ENCODE measurements at regions not wholly inside any gene's neighbourhood (a gene's known extent, or its start where the extent isn't known, plus 50 kb on each side); places are given as distances from the start of the nearest gene placed in this dataset.

DNA sequence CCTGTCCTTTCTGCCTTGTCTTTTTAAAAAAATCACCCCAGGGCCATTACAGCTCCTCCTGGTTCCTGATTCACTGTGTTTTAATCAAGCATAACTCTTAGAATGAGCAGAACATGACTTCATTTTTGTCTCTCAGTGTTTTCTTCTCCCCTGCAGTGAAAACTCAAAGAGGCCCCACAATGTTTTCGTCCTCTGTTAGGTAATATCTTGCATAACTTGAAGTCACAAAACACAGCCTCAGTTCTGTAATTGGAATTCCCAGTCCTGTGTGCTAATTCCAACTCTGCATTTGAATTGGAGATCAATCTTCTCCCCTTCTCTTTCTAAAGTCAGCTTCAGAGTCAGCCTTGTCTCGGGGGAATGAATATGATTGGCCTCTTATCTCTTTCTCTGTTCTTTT lies 186.5 kb upstream of the NAV2 start:
- TF ChIP-seq RAD21 (IDR thresholded peaks at IDR 0.05; ENCODE audit: low read depth) (no peak), TCF12 (IDR thresholded peaks at IDR 0.05; ENCODE audit: low read depth) (no peak), NFIC (IDR thresholded peaks at IDR 0.05) (no peak)

DNA sequence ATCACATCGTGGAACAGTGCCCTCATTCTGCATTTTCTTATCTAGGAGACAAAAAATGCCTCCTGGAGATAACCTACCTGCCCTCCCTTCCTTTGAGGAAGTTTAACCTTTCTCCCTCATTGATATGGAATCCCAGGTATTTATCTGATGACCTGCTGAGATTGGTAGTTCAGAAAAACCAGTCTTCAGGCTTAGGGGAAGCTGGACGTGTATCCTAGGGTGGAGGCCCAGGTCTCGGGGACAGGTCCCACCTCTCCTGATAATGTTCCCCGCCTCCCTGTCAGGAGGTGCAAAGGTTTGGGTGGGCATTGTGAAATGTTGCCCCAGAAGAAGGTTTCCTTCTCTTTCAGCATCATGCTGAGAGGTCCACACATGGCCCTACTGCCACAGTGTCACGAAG lies 186.9 kb upstream of the NAV2 start:
- TF ChIP-seq YY1 (IDR thresholded peaks at IDR 0.05; ENCODE audit: low read depth) = no peak
- TF ChIP-seq RAD21 (IDR thresholded peaks at IDR 0.05; ENCODE audit: low read depth) = no peak
- TF ChIP-seq NFIC (IDR thresholded peaks at IDR 0.05) = no peak
- no peak for TF ChIP-seq ZBTB7A (IDR thresholded peaks at IDR 0.05; ENCODE audit: low read depth)

DNA sequence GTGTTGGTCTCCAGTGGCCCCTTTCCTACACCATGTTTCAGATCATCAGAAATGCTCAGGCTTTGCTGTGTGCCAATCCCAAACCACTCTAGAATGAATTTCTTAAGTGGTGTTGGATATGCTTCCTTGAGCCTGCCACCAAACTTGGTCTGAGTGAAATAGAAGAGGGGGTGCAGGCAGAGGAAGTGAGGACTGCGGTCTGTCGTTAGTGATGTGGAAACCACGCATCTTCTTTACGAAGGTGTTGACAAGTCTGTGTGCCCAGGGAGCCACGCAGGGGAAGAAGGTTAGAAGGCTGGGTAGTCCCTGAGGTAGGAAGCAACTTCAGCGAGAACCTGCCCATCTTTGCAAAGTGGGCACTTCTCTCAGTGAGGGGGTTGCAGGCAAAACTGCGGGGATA lies 187.4 kb upstream of the NAV2 start:
- no peak for TF ChIP-seq CEBPB (IDR thresholded peaks at IDR 0.05)
- no peak for TF ChIP-seq NFIC (IDR thresholded peaks at IDR 0.05)

DNA sequence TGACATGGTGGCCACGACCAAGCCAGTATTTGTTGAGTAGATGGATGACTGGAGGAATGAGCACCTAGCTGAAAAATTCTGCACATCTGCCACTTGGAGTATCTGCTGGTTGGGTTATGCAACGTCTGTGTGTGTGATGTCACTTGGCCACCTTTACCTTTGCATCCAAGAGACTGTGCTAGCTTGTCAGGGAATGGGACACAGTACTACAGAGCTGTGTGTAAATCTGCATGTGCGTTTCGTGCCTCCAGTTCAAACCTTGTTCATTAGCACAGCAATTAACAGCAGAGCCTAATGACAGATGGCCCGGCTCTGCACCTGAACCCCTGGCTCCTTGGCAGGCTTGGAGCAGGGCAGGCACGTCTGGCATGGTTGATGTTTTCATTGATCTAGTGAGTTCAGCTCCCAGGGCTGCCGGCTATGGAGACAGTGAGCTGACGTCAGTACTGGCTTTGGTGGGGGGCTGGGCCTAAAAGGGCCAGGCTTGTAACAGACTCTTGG lies 188.4 kb upstream of the NAV2 start:
- TF ChIP-seq, protein P1, sequence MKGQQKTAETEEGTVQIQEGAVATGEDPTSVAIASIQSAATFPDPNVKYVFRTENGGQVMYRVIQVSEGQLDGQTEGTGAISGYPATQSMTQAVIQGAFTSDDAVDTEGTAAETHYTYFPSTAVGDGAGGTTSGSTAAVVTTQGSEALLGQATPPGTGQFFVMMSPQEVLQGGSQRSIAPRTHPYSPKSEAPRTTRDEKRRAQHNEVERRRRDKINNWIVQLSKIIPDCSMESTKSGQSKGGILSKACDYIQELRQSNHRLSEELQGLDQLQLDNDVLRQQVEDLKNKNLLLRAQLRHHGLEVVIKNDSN (IDR thresholded peaks at IDR 0.05) = no peak
- TF ChIP-seq YY1 (IDR thresholded peaks at IDR 0.05; ENCODE audit: low read depth) (no peak), CREB1 (IDR thresholded peaks at IDR 0.05; ENCODE audit: low read depth) (no peak), FOXM1 (IDR thresholded peaks at IDR 0.05; ENCODE audit: borderline replicate concordance, low read depth) (no peak), TCF12 (IDR thresholded peaks at IDR 0.05; ENCODE audit: low read depth) (no peak), NFIC (IDR thresholded peaks at IDR 0.05) (no peak)
- TF ChIP-seq, protein P2, sequence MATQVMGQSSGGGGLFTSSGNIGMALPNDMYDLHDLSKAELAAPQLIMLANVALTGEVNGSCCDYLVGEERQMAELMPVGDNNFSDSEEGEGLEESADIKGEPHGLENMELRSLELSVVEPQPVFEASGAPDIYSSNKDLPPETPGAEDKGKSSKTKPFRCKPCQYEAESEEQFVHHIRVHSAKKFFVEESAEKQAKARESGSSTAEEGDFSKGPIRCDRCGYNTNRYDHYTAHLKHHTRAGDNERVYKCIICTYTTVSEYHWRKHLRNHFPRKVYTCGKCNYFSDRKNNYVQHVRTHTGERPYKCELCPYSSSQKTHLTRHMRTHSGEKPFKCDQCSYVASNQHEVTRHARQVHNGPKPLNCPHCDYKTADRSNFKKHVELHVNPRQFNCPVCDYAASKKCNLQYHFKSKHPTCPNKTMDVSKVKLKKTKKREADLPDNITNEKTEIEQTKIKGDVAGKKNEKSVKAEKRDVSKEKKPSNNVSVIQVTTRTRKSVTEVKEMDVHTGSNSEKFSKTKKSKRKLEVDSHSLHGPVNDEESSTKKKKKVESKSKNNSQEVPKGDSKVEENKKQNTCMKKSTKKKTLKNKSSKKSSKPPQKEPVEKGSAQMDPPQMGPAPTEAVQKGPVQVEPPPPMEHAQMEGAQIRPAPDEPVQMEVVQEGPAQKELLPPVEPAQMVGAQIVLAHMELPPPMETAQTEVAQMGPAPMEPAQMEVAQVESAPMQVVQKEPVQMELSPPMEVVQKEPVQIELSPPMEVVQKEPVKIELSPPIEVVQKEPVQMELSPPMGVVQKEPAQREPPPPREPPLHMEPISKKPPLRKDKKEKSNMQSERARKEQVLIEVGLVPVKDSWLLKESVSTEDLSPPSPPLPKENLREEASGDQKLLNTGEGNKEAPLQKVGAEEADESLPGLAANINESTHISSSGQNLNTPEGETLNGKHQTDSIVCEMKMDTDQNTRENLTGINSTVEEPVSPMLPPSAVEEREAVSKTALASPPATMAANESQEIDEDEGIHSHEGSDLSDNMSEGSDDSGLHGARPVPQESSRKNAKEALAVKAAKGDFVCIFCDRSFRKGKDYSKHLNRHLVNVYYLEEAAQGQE (IDR thresholded peaks at IDR 0.05; ENCODE audit: low read depth) = no peak

DNA sequence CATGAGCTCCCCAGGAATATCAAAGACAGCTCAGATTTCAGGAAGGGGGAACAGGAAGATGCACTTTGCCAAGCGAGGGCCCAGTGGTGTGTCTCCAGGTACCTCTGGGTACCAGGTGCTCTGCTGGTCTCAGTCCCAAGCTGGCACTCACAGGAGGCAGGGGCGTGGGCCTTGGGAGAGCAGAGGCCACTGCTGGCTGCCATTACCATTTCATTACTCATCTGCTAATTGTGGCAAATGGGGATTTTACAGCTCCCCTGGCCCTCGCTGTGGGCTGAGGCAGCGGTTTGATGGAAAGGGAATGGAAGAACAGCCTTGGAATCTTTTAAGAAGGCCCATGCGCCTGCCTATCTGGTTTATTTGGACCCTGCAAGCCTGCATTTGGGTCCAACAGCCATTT lies 192.0 kb upstream of the NAV2 start:
- no peak for TF ChIP-seq ZBTB7A (IDR thresholded peaks at IDR 0.05; ENCODE audit: low read depth)
- TF ChIP-seq, protein P1 (IDR thresholded peaks at IDR 0.05) = no peak
- TF ChIP-seq TAF1 (IDR thresholded peaks at IDR 0.05; ENCODE audit: low read depth) = no peak
- no peak for TF ChIP-seq CREB1 (IDR thresholded peaks at IDR 0.05; ENCODE audit: low read depth)
- no peak for TF ChIP-seq EP300 (IDR thresholded peaks at IDR 0.05; ENCODE audit: borderline replicate concordance)
- TF ChIP-seq YY1 (IDR thresholded peaks at IDR 0.05; ENCODE audit: low read depth) = no peak
- no peak for TF ChIP-seq TEAD4 (IDR thresholded peaks at IDR 0.05)
- TF ChIP-seq CEBPB (IDR thresholded peaks at IDR 0.05) = no peak
- TF ChIP-seq, protein P2 (IDR thresholded peaks at IDR 0.05; ENCODE audit: low read depth) = no peak

DNA sequence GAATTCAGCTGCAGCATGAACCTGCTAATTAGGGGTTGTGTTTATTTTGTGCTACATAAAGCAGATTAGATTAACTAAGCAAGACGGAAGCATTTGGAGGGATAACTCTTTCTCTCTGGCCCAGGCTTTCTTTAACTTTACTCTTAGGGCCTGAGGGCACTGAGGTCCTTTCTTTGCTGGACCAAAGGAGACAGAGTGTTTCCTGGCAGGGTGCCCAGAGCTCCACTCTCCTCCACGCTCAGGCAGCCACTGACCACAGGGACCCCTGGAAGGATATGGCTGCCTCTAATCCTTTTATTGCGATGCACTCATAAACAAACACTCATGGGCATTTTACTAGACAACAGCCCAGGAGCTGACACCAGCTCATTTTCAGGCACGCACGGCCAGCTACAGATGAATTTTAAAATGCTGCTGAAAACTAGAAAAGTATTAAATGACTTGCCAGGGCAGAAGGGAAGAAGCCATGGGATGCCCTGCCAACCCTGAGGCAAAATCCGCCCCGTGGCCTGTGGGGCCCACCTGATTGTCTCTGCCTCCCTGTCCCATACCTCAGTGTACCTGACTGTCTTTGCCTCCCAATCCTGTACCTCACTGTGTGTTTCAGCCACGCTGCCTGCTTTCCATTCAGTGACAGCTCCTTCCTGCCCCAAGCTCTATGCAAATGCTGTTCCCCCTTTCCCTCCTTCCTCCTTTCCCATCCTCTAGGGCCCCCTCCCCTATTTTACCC lies 192.6 kb upstream of the NAV2 start:
- no peak for TF ChIP-seq TCF12 (IDR thresholded peaks at IDR 0.05; ENCODE audit: low read depth)
- TF ChIP-seq, protein P3, sequence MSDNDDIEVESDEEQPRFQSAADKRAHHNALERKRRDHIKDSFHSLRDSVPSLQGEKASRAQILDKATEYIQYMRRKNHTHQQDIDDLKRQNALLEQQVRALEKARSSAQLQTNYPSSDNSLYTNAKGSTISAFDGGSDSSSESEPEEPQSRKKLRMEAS (IDR thresholded peaks at IDR 0.05) = no peak
- TF ChIP-seq ZBTB7A (IDR thresholded peaks at IDR 0.05; ENCODE audit: low read depth) = no peak
- no peak for TF ChIP-seq CREB1 (IDR thresholded peaks at IDR 0.05; ENCODE audit: low read depth)
- no peak for TF ChIP-seq EGR1 (IDR thresholded peaks at IDR 0.05)
- no peak for TF ChIP-seq EP300 (IDR thresholded peaks at IDR 0.05; ENCODE audit: borderline replicate concordance)
- TF ChIP-seq TAF1 (IDR thresholded peaks at IDR 0.05; ENCODE audit: low read depth) = no peak
- TF ChIP-seq TEAD4 (IDR thresholded peaks at IDR 0.05) = no peak
- no peak for TF ChIP-seq CEBPB (IDR thresholded peaks at IDR 0.05)

DNA sequence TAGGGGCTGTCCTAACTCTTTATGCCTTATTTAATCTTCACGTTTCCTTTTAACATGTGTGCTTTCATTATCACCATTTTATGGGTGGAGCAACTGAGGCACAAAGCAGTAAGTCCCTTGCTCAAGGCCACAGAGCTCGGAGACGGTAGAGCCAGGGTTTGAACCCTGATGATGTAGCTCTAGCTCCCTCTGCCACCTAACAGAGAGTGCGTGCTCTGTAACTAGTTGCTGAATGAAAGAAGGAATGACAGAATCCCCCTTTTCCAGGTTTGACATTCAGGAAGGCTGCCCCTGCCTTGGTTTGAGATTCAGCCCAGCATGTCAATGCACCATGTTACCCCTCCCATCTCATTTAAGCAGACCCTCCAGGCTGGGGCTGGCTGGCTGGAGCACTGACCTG lies 193.3 kb upstream of the NAV2 start:
- TF ChIP-seq CREB1 (IDR thresholded peaks at IDR 0.05; ENCODE audit: low read depth) = no peak
- TF ChIP-seq FOXM1 (IDR thresholded peaks at IDR 0.05; ENCODE audit: borderline replicate concordance, low read depth) = no peak
- TF ChIP-seq YY1 (IDR thresholded peaks at IDR 0.05; ENCODE audit: low read depth) = no peak
- TF ChIP-seq NFIC (IDR thresholded peaks at IDR 0.05) = no peak
- TF ChIP-seq EP300 (IDR thresholded peaks at IDR 0.05; ENCODE audit: borderline replicate concordance) = no peak
- no peak for TF ChIP-seq RAD21 (IDR thresholded peaks at IDR 0.05; ENCODE audit: low read depth)
- no peak for TF ChIP-seq TEAD4 (IDR thresholded peaks at IDR 0.05)

All from Ishikawa (cell line).